Heart left ventricle (tissue), 16 donors: ENCODE measurements at regions not wholly inside any gene's neighbourhood (a gene's known extent, or its start where the extent isn't known, plus 50 kb on each side); places are given as distances from the start of the nearest gene placed in this dataset.

Experiments used
- ATAC-seq, 4 donors: fragments of 200-7000 bp; cut with Tn5 transposase; one replicate each; pipeline ENCODE4 v1.9.1; 2020 to 2022; ENCODE audit warnings: moderate library complexity in 4 of 4, mild to moderate bottlenecking in 3 of 4, moderate number of reproducible peaks in 1 of 4
- DNase-seq, 5 donors: peaks; one replicate each; pipeline ENCODE4 v3.0.0-alpha.2; 2020
- H3K27ac ChIP-seq, 12 donors: fragments of 200-600 bp; sonication (generic) in 4 of 12; one replicate each; pipeline versions ENCODE4 v1.5.0 to v1.8.0; 2016 to 2022; ENCODE audit warnings: mild to moderate bottlenecking in 2 of 12
- H3K27me3 ChIP-seq, 9 donors: fragments of 200-600 bp; sonication (generic) in 2 of 9; one replicate each; pipeline versions ENCODE4 v1.5.1 to v1.8.0; 2016 to 2022; ENCODE audit warnings: mild to moderate bottlenecking in 3 of 9
- H3K36me3 ChIP-seq, 9 donors: fragments of 200-600 bp; sonication (generic) in 2 of 9; one replicate each; pipeline versions ENCODE4 v1.5.0 to v1.8.0; 2018 to 2022; ENCODE audit warnings: mild to moderate bottlenecking in 2 of 9
- H3K4me1 ChIP-seq, 12 donors: fragments of 200-600 bp; sonication (generic) in 4 of 12; one replicate each; pipeline versions ENCODE4 v1.5.0 to v1.8.0; 2016 to 2022; ENCODE audit warnings: mild to moderate bottlenecking in 3 of 12
- H3K4me3 ChIP-seq, 12 donors: fragments of 200-600 bp; sonication (generic) in 4 of 12; one replicate each; pipeline versions ENCODE4 v1.5.0 to v1.8.0; 2017 to 2022; ENCODE audit warnings: mild to moderate bottlenecking in 9 of 12, moderate library complexity in 4 of 12
- H3K9me3 ChIP-seq, 12 donors: fragments of 200-600 bp; sonication (generic) in 4 of 12; one replicate each; pipeline versions ENCODE4 v1.5.0 to v1.8.0; 2016 to 2022; ENCODE audit warnings: mild to moderate bottlenecking in 1 of 12
- CTCF ChIP-seq, 12 donors: fragments of 200-600 bp; sonication (generic) in 4 of 12; IDR thresholded peaks; one replicate each; pipeline versions ENCODE4 v1.5.0 to v1.8.0; 2018 to 2022; ENCODE audit warnings: antibody characterized with exemption in 12 of 12, mild to moderate bottlenecking in 5 of 12
- POLR2A ChIP-seq, 2 donors: fragments of 450-650 bp; IDR thresholded peaks; one replicate each; pipeline ENCODE4 v1.6.1; 2017; ENCODE audit warnings: antibody characterized with exemption in 2 of 2, mild to moderate bottlenecking in 2 of 2, moderate library complexity in 2 of 2
- WGBS, 4 donors: extraction: QIAGEN DNeasy Blood & Tissue Kit in 2 of 4; methylation state at CpG; one replicate each; pipeline versions ENCODE4 v1.1.5 to v1.1.7; 2013 to 2018; 5-methylcytosine and 5-hydroxymethylcytosine counted together
- intact Hi-C, 10 donors: fragments of 100-400 bp; cut with DNase I; formaldehyde crosslinking; loops; one replicate each; pipeline versions ENCODE4 v1.11.1 to v1.14.2; 2022
- donor health status: ischemic (EF 13 %, LVEDD 7.1; RV severe dilation, severe dysfunction).
- donor health status: healthy with polysubstance abuse.
- donor health status: DM: no; HTN: yes; CAD: no.
- donor health status: DM: no; HTN: no; CAD: no.
- donor health status: ischemic (EF 25% LVEDD 6.9; RV normal size, moderate dysfunction).
- donor health status: ischemic (EF 25% LVEDD 5.7; RV mildly dilated, moderate dysfunction).
- donor health status: healthy.
- donor health status: DM: yes; HTN: yes; CAD: no.
- donor health status: ischemic (EF 35%, LVEDD 5.7; RV mildly dilated, moderate dysfunction).
- donor health status: nonischemic (EF 11% LVEDD 7.7; RV severe dilation, severe dysfunction).
- donor health status: DM: yes; HTN: yes; CAD: no.
- donor health status: PGD.
- donor health status: ischemic (EF 29% LVEDD 5.4; RV normal size, mild dysfunction).
- donor health status: nonischemic (EF 23%, LVEDD 6.1; RV moderate dilation, normal function).

DNA sequence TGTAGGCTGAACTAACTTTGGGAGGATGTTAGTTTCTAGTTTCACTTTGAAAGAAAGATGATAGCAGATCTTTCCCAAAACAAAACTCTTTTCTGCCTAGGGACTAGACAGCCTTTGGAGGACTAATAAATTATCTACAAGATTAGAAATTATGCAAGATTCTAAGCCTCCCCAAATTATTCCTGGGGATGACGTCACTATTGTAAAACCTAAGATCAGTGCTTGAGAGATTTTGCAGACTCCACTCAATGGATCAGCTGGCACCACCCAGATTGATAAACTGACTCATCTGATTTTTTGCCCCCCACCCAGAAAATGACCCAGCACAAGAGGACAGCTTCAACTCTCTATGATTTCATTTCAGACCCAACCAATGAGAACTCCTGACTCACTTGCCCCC lies 1057.9 kb upstream of the DIAPH2 start:
- H3K9me3 ChIP-seq = peaks cover 0 to 26% (median 0%) of the 10 kb centered on the region in 12 donors
- no peak overlapping the region for H3K4me3 ChIP-seq
- H3K27ac ChIP-seq = no peak overlapping the region
- no peaks in the 10 kb centered on the region for H3K36me3 ChIP-seq
- ATAC-seq = no peak
- TF ChIP-seq POLR2A (IDR thresholded peaks at IDR 0.05) = no peak
- no peak for TF ChIP-seq CTCF (IDR thresholded peaks at IDR 0.05)
- H3K4me1 ChIP-seq = no peaks in the 10 kb centered on the region
- intact Hi-C loops = no loop called here
- WGBS, 4 donors = 52 to 62% (median 55%) methylated on average over 1 of the region's 1 CpG
- H3K27me3 ChIP-seq = no peaks in the 10 kb centered on the region
- DNase-seq = no peak

- intact Hi-C loops = no loop called here
- 90 to 97% (median 92%) methylated on average over 1 of the region's 1 CpG for WGBS, 4 donors
- no peak overlapping the region for H3K4me3 ChIP-seq
- H3K27me3 ChIP-seq = no peaks in the 10 kb centered on the region
- no peaks in the 10 kb centered on the region for H3K36me3 ChIP-seq
- DNase-seq (no peak), ATAC-seq (no peak)
- H3K9me3 ChIP-seq = peaks cover 0 to 27% (median 0%) of the 10 kb centered on the region in 12 donors
- H3K4me1 ChIP-seq = no peaks in the 10 kb centered on the region
- TF ChIP-seq CTCF (IDR thresholded peaks at IDR 0.05) (no peak), POLR2A (IDR thresholded peaks at IDR 0.05) (no peak)
- no peak overlapping the region for H3K27ac ChIP-seq
Measured at GRCh38 chrX:95628796-95629195, 1055.8 kb upstream of the DIAPH2 start.

DNA sequence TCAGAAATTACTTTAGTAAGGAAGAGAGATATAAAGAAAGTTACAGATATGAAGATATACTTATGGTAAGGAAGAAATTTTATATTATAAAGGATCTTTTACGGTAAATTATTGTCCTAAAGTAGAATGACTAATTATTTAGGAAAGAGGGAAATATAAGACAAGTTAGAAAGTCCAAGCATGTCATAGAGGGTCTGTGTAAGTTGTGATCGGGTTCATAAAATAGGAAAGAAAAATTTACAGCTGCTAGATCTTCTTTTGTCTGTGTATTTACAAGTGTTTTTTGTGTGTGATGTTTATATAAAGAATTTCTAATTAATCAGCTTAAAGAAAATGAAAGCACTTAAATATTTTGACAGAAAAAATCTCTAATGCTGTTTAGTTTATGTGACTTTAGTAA lies 1054.9 kb upstream of the DIAPH2 start:
- TF ChIP-seq POLR2A (IDR thresholded peaks at IDR 0.05) (no peak), CTCF (IDR thresholded peaks at IDR 0.05) (no peak)
- DNase-seq (no peak), ATAC-seq (no peak)
- 71 to 80% (median 77%) methylated on average over 2 of the region's 2 CpGs for WGBS, 4 donors
- H3K27me3 ChIP-seq = no peaks in the 10 kb centered on the region
- H3K27ac ChIP-seq = no peak overlapping the region
- H3K4me3 ChIP-seq = no peak overlapping the region
- intact Hi-C loops = no loop called here
- H3K36me3 ChIP-seq = no peaks in the 10 kb centered on the region
- peaks cover 0 to 27% (median 0%) of the 10 kb centered on the region in 12 donors for H3K9me3 ChIP-seq
- H3K4me1 ChIP-seq = no peaks in the 10 kb centered on the region

- Histone ChIP-seq H3K4me1 (no peaks in the 10 kb centered on the region), H3K36me3 (no peaks in the 10 kb centered on the region), H3K27ac (no peak overlapping the region), H3K27me3 (no peaks in the 10 kb centered on the region), H3K9me3 (no peaks in the 10 kb centered on the region), H3K4me3 (no peak overlapping the region)
- DNase-seq (no peak), ATAC-seq (no peak)
- TF ChIP-seq CTCF (IDR thresholded peaks at IDR 0.05) (no peak), POLR2A (IDR thresholded peaks at IDR 0.05) (no peak)
- 37 to 55% (median 41%) methylated on average over 2 of the region's 2 CpGs for WGBS, 4 donors
- intact Hi-C loops = no loop called here
Measured at GRCh38 chrX:95640226-95640625, 1044.4 kb upstream of the DIAPH2 start.
